ENCODE measurements at regions not wholly inside any gene's neighbourhood (a gene's known extent, or its start where the extent isn't known, plus 50 kb on each side); places are given as distances from the start of the nearest gene placed in this dataset.
A peak's percentile ranks its signal among the peaks of the same experiment; 100 is the strongest.

DNA sequence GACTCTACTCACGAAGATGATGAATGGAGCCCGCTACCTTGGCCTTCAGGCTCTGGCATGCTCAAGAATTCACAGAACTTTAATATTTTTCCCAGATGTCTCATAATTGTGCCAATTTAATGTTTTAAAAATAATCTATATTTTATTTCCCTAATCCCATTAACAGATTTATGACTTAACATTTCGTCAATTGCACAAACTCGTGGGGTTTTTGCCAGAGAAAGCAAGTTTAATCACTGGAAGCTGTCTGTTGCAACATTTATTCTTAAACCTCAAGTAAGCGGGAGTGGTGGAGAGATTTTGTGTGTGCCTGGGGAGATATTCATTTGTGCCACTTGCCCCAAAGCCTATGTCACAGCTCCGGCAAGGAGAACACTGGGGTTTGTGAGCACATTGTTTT lies 117.9 kb downstream of the TEX36 start:
- no peak overlapping the region for H2AFZ ChIP-seq (replicated peaks)
- H3F3A ChIP-seq (ENCODE audit: low read depth) = no peaks in the 10 kb centered on the region
- H4K20me1 ChIP-seq (ENCODE audit: low read depth) = no peaks in the 10 kb centered on the region
- Mint-ChIP-seq H3K36me3 (no peaks in the 10 kb centered on the region), H3K4me1 (no peaks in the 10 kb centered on the region), H3K27me3 (ENCODE audit: insufficient read depth, low read depth) (peaks cover 3% of the 10 kb centered on the region), H3K27ac (no peak overlapping the region), H3K9me3 (peaks cover 6% of the 10 kb centered on the region), H3K4me3 (no peak overlapping the region)
- H3K27me3 ChIP-seq = no peaks in the 10 kb centered on the region
- H3K36me3 ChIP-seq = no peaks in the 10 kb centered on the region
- H3K27ac ChIP-seq = no peak overlapping the region
- H3K4me2 ChIP-seq = no peak overlapping the region
- H3K4me1 ChIP-seq = no peaks in the 10 kb centered on the region
- DNase-seq (ENCODE audit: low spot score) = no peak
- no peak overlapping the region for H3K9ac ChIP-seq
- no peak overlapping the region for H3K4me3 ChIP-seq
- no peaks in the 10 kb centered on the region for H3K79me2 ChIP-seq (ENCODE audit: low read depth)
- no peaks in the 10 kb centered on the region for H3K9me3 ChIP-seq (ENCODE audit: low read depth)
- TF ChIP-seq, protein P1, sequence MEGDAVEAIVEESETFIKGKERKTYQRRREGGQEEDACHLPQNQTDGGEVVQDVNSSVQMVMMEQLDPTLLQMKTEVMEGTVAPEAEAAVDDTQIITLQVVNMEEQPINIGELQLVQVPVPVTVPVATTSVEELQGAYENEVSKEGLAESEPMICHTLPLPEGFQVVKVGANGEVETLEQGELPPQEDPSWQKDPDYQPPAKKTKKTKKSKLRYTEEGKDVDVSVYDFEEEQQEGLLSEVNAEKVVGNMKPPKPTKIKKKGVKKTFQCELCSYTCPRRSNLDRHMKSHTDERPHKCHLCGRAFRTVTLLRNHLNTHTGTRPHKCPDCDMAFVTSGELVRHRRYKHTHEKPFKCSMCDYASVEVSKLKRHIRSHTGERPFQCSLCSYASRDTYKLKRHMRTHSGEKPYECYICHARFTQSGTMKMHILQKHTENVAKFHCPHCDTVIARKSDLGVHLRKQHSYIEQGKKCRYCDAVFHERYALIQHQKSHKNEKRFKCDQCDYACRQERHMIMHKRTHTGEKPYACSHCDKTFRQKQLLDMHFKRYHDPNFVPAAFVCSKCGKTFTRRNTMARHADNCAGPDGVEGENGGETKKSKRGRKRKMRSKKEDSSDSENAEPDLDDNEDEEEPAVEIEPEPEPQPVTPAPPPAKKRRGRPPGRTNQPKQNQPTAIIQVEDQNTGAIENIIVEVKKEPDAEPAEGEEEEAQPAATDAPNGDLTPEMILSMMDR (IDR thresholded peaks at IDR 0.05) = no peak
- TF ChIP-seq EZH2phosphoT487 (IDR thresholded peaks at IDR 0.05) = no peak
- no peak for TF ChIP-seq EZH2 (IDR thresholded peaks at IDR 0.05)

DNA sequence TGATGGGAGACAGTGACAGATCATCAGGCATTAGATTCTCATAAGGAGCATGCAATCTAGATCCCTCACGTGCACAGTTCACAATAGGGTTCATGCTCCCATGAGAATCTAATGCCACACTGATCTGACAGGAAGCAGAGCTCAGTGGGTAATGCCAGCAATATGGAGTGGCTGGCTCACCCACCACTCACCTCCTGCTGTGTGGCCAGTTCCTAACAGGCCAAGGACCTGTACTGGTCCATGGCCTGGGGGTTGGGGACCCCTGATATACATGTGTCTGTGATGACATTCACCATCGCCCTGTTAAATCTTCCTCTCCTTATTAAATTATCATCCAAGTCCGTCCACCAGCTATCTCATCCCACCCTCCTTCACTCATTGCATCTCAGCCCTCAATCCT lies 118.4 kb downstream of the TEX36 start:
- Histone ChIP-seq H3K9me3 (ENCODE audit: low read depth) (no peaks in the 10 kb centered on the region), H3F3A (ENCODE audit: low read depth) (no peaks in the 10 kb centered on the region), H3K79me2 (ENCODE audit: low read depth) (no peaks in the 10 kb centered on the region), H3K4me2 (no peak overlapping the region), H3K9ac (no peak overlapping the region), H4K20me1 (ENCODE audit: low read depth) (no peaks in the 10 kb centered on the region), H3K4me1 (no peaks in the 10 kb centered on the region), H3K36me3 (no peaks in the 10 kb centered on the region), H3K4me3 (no peak overlapping the region), H3K27ac (no peak overlapping the region), H2AFZ (replicated peaks) (no peak overlapping the region), H3K27me3 (no peaks in the 10 kb centered on the region)
- H3K4me1 Mint-ChIP-seq = no peaks in the 10 kb centered on the region
- no peaks in the 10 kb centered on the region for H3K36me3 Mint-ChIP-seq
- no peak for DNase-seq (ENCODE audit: low spot score)
- H3K4me3 Mint-ChIP-seq = no peak overlapping the region
- H3K9me3 Mint-ChIP-seq = peaks cover 6% of the 10 kb centered on the region
- TF ChIP-seq EZH2phosphoT487 (IDR thresholded peaks at IDR 0.05) = no peak
- TF ChIP-seq, protein P1 (IDR thresholded peaks at IDR 0.05) = no peak
- no peak for TF ChIP-seq EZH2 (IDR thresholded peaks at IDR 0.05)
- peaks cover 3% of the 10 kb centered on the region for H3K27me3 Mint-ChIP-seq (ENCODE audit: insufficient read depth, low read depth)
- H3K27ac Mint-ChIP-seq = no peak overlapping the region

DNA sequence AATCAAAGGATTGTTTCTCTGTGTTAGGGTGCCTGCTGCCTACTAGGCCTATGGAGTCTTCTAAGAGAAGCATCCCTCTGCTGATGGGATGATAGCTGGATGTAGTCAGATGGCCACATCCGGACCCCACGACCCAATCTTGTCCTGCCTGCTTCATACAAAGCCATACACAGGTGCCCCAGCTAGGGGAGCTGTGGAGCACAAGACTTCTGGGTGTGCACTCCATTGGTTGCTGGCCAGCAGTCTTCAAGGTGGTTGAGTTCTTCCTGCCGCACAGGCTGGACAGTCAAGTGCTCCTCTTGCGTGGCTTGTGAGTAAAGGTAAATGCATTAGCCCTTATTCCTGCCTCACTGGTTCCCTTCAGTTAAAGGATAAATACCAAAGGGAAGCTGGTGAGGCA lies 120.2 kb downstream of the TEX36 start:
- Mint-ChIP-seq H3K36me3 (no peaks in the 10 kb centered on the region), H3K27me3 (ENCODE audit: insufficient read depth, low read depth) (peaks cover 2% of the 10 kb centered on the region), H3K4me3 (no peak overlapping the region), H3K4me1 (no peaks in the 10 kb centered on the region), H3K9me3 (peaks cover 2% of the 10 kb centered on the region), H3K27ac (no peak overlapping the region)
- H2AFZ ChIP-seq (replicated peaks) = no peak overlapping the region
- H3K36me3 ChIP-seq = no peaks in the 10 kb centered on the region
- H3K4me2 ChIP-seq = no peak overlapping the region
- H3K27me3 ChIP-seq = no peaks in the 10 kb centered on the region
- H3K79me2 ChIP-seq (ENCODE audit: low read depth) = no peaks in the 10 kb centered on the region
- H3K27ac ChIP-seq = no peak overlapping the region
- H3K9ac ChIP-seq = no peak overlapping the region
- no peak overlapping the region for H3K4me3 ChIP-seq
- no peak for DNase-seq (ENCODE audit: low spot score)
- H3K4me1 ChIP-seq = no peaks in the 10 kb centered on the region
- no peaks in the 10 kb centered on the region for H4K20me1 ChIP-seq (ENCODE audit: low read depth)
- no peaks in the 10 kb centered on the region for H3K9me3 ChIP-seq (ENCODE audit: low read depth)
- no peaks in the 10 kb centered on the region for H3F3A ChIP-seq (ENCODE audit: low read depth)
- no peak for TF ChIP-seq EZH2 (IDR thresholded peaks at IDR 0.05)
- TF ChIP-seq, protein P1 (IDR thresholded peaks at IDR 0.05) = peak; percentile 27

DNA sequence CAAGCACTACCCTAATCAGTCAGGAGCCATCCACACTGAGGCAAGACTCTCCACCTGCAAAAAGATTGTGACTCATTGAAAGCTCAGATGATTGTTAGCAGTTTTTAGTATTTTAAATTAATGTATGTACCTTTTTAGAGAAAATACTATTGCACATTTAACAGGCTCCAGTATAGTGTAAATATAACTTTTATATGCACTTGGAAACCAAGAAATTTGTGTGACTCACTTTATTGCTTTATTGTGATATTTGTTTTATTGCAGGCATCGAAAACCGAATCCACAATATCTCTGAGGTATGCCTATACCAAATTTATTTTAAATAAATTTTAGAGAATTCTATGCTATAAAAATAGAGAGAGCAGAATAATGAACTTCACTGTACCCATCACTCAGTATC lies 122.0 kb downstream of the TEX36 start:
- Histone ChIP-seq H3K4me2 (no peak overlapping the region), H3K36me3 (no peaks in the 10 kb centered on the region), H3K79me2 (ENCODE audit: low read depth) (no peaks in the 10 kb centered on the region), H2AFZ (replicated peaks) (no peak overlapping the region), H3F3A (ENCODE audit: low read depth) (no peaks in the 10 kb centered on the region), H3K4me1 (no peaks in the 10 kb centered on the region), H3K9ac (no peak overlapping the region), H3K9me3 (ENCODE audit: low read depth) (no peaks in the 10 kb centered on the region), H4K20me1 (ENCODE audit: low read depth) (no peaks in the 10 kb centered on the region), H3K27ac (no peak overlapping the region), H3K4me3 (no peak overlapping the region), H3K27me3 (no peaks in the 10 kb centered on the region)
- DNase-seq (ENCODE audit: low spot score) = no peak
- Mint-ChIP-seq H3K27me3 (ENCODE audit: insufficient read depth, low read depth) (peaks cover 2% of the 10 kb centered on the region), H3K4me1 (no peaks in the 10 kb centered on the region), H3K4me3 (no peak overlapping the region), H3K36me3 (no peaks in the 10 kb centered on the region), H3K9me3 (peaks cover 2% of the 10 kb centered on the region), H3K27ac (no peak overlapping the region)
- TF ChIP-seq EZH2 (IDR thresholded peaks at IDR 0.05) (no peak), EZH2phosphoT487 (IDR thresholded peaks at IDR 0.05) (no peak)
- TF ChIP-seq, protein P1 (IDR thresholded peaks at IDR 0.05) = no peak

Data from neural progenitor cell (in vitro differentiated cells).